Erythroblast (primary cell): ENCODE measurements at regions not wholly inside any gene's neighbourhood (a gene's known extent, or its start where the extent isn't known, plus 50 kb on each side); places are given as distances from the start of the nearest gene placed in this dataset.

Experiments
- GATA1 ChIP-seq: IDR thresholded peaks from 2 replicates; pipeline ENCODE4 v1.6.1; 2011; ENCODE audit warnings: low read depth, mild to moderate bottlenecking, control low read depth, low read length, moderate library complexity
- POLR2A ChIP-seq: IDR thresholded peaks from 2 replicates; pipeline ENCODE4 v1.6.1; 2011; ENCODE audit warnings: mild to moderate bottlenecking, low read length

DNA sequence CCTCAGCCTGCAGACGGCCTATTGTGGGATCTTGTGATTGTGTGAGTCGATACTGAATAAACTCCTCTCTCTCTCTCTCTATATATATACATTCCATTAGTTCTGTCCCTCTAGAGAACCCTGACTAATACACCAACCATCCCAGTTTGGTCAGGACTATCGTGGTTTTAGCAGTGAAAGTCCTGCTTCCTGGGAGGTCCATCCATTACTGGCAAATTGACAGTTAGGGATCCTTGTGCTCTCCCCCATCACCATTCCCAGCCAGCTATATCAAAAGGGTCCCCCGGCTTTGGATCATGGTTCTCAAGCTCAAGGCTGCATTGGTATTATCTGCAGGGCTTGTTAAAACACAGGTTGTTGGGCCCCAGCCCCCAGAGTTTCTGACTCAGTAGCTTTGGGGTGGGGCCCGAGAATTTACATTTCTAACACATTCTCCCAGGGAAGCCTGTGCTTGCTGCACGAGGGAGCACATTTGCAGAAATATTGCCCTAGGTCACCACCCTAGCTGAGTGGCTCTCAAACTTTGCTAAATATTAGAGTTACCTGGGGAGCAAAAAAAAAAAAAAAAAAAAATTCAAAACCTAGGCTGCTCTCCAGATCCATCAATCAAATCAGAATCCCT lies 899.1 kb upstream of the AUTS2 start:
- TF ChIP-seq POLR2A (no peak), GATA1 (no peak)
